ELR (cell line): ENCODE measurements at regions not wholly inside any gene's neighbourhood (a gene's known extent, or its start where the extent isn't known, plus 50 kb on each side); places are given as distances from the start of the nearest gene placed in this dataset.
"Not testable (repeated sequence)": the region's sequence is repeated elsewhere in the genome, so short reads cannot be mapped to it uniquely, and the experiment has no call there.

Source experiments
- DNase-seq: peaks from one replicate; pipeline ENCODE4 v3.0.0-alpha.2; 2015; ENCODE audit warnings: low read depth

- DNase-seq, result no peak
Measured at GRCh38 chr4:171348090-171348489, 465.1 kb upstream of the GALNTL6 start.

DNA sequence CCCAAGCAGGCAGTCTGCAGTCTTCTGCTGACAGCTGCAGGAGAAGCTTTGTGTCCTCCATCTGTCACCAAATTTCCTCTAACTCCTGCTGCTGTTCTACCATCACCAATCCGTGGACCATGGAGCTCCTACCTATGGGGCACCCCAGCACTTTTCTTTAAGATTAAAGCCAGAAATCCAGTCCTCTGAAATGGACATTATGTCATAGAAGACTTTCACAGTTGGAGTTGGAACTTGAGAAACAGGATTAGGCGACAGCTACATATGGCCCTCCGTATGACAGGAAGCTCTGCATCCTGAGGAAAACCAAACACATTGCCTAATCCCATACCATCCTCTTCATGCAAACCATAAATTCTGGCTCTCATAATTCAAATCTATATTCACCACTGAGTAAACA, 470.6 kb upstream of the GALNTL6 start:
- DNase-seq, result no peak

DNA sequence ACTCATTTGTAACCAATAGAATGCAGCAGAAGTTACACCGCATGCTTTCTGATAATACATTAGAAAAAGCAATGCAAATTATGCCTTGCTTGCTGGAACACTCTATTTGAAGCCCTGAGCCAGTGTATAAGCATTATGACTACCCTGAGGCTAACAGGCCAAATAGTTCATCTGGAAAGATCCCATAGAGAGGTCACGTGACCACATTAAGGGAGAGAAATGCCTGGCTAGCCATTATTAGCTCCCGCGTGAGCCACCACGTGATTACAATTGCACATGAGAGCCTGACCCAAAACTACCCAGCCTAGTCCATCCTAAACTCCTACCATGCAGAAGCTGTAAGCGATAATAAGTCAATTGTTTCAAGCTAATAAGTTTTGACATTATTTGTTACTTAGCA, 472.9 kb upstream of the GALNTL6 start:
- no peak for DNase-seq

DNA sequence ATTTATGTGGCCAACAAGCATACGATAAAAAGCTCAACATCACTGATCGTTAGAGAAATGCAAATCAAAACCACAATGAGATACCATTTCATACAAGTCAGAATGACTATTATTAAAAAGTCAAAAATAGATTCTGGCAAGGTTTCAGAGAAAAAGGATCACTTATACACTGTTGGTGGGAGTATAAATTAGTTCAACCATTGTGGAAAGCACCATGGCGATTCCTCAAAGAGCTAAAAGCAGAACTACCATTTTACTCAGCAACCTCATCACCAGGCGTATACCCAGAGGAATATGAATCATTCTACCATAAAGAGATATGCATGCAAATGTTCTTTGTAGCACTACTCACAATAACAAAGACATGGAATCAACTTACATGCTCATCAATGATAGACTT, 478.7 kb upstream of the GALNTL6 start:
- DNase-seq, result no peak

GRCh38 chr4:171308661-171309060, 504.5 kb upstream of the GALNTL6 start:
- no peak for DNase-seq

GRCh38 chr4:171298048-171298718, 515.0 kb upstream of the GALNTL6 start:
- not testable (repeated sequence) for DNase-seq

GRCh38 chr4:171288816-171289432, 524.3 kb upstream of the GALNTL6 start:
- no peak for DNase-seq

DNA sequence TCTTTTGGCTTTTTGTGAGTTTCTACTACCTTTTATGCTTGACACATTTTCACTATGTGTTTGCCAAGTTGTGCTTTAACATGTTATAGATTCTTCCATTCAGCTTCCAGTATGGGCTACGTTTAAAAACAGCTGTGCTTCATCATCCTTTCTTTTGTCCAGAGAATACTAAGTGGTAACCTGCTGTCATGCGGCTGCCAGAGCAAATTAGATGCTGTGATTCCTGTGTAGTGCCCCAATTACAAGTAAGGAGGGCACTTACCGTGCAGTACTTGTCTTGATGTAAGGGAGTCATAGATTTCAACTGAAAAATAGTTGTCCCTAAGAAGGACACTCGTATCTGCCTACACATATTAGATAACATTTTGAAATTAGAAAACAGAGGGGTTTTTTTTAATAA, 531.8 kb upstream of the GALNTL6 start:
- no peak for DNase-seq

DNA sequence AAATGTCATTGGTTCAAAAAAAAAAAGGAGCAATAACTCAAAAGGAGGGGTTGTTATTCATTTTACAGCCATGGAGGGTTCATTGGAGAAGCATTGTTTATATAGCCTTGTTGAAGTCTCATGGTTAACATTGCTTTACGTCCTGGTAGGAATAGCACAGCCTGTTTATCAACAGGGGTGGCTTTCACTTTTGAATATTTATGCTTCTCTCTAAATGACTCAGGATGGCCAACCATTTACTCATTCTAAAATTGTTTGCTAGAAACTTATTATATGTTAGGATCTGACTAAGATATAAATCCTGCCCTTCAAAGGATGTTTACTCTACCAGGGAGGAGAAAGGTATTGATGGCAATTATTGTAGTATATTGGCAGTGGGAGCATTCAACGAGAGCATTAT, 534.1 kb upstream of the GALNTL6 start:
- DNase-seq, result peak; percentile 64

DNA sequence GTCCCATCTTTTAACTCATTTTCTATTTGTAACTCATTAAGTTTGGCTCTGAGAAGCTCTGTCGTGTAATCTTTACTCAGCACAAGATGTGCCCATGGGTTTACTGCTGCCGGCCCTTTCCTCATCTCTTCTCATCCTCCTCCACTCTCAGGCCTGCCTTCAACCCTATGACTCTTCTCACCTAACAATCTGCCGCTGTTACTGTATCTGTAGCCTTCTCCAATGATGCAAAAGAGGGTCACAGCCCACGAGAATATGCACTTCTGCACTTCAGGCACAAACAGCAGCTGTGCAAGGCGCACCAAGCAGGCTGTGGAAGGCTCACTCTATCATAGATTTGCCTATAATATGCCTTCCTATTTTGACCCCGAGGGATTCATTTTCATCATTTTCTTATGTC, 546.5 kb upstream of the GALNTL6 start:
- peak; percentile 45 for DNase-seq

GRCh38 chr4:171265190-171265818, 547.9 kb upstream of the GALNTL6 start:
- DNase-seq, result no peak

- DNase-seq, result peak; percentile 11
Measured at GRCh38 chr4:171256223-171256622, 557.0 kb upstream of the GALNTL6 start.

GRCh38 chr4:171246948-171247347, 566.3 kb upstream of the GALNTL6 start:
- DNase-seq, result no peak

DNA sequence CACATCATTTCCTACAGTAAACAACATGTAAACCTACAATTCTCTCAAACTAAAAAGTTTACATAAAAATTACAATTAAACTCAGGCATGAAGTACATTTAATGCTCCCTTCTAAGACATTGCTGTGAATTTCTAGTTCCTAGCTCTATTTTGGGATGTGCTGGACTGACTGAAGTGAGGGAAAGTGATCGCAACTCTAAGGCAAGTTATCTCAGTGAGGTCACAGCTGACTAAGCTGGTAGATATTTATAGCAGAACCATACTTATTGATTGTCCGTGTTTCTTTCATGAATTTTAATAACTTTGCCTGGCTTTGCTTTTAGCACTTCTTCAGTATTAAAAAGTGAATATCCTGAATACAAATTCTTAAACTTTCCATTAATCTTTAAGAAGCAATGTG, 570.4 kb upstream of the GALNTL6 start:
- DNase-seq, result peak; percentile 55

DNA sequence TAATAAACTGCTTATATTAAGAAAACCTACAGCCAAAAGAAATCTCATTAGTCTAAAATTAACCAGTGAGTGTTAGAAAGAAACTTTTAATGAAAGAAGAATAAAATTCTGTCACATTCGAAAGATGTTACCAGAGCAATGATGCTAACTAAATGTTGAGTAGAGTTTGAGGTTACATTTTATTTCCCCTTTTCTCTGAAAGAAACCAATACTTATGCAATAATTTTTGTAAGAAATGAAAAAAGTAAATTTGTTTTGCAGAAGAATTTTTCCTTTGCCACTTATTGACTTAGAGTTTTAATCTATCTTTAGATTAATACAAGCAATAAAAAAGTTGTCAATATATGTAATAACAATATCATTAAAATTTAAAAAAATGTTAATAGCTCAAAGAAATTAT, 574.0 kb upstream of the GALNTL6 start:
- DNase-seq, result no peak

GRCh38 chr4:171235521-171235920, 577.7 kb upstream of the GALNTL6 start:
- no peak for DNase-seq

GRCh38 chr4:171229354-171229753, 583.9 kb upstream of the GALNTL6 start:
- not testable (repeated sequence) for DNase-seq

- DNase-seq, result no peak
Measured at GRCh38 chr4:171221181-171221580, 592.0 kb upstream of the GALNTL6 start.

- DNase-seq, result peak; percentile 84
Measured at GRCh38 chr4:171203425-171203824, 609.8 kb upstream of the GALNTL6 start.

DNA sequence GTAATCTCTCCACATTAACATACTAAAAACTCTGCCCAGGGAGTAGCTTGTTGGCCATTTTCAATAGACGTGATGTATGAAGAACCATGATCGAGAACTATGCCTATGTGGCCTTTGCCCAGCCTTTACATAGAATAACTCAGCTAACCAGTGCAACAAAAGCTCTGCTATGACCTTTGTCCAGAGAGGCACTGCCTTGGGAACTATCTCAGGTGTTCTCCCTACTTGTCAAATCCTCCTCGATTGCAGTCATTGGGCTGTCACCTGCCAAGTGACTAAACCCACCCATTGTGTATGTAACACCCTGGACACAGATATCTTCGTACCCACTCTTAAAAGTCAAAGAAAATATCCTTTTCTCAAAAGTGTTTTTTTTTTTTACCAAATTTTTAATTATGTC, 610.3 kb upstream of the GALNTL6 start:
- no peak for DNase-seq

DNA sequence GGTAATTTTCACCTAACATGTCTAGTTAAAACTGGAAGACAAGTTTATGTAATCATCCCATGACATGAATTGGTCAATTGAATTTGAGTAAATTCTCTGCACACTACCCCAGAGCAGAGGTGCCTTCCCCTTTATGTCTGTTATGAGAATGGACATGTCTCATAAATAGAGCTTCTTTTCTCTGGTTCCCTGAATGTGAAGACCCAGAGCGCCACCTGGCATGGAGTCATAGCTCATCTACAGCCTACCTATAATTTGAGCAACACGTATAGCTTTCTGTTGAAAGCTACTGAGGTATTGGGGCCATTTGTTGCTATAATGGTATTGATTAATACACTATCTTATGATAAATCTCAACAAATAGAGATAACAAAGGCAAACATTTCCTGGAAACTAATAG, 626.5 kb upstream of the GALNTL6 start:
- DNase-seq, result no peak

DNA sequence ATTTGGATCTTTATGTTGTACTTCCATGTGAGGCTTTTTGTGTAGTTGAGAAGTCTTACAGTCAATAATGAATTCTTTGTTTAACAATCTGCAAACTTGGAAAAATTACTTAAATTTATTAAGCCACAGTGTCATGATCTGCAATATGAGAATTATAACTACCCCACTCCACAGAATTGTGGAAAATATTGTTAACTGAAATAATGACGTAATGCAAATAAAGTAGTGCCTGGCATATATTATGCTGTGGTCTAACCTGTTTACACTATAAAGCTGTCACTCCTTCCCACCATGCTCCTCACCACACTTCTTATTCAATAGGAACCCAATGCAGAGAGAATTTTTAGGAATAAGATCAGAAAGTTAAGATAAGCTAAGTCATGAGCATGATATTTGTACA, 632.1 kb upstream of the GALNTL6 start:
- no peak for DNase-seq

DNA sequence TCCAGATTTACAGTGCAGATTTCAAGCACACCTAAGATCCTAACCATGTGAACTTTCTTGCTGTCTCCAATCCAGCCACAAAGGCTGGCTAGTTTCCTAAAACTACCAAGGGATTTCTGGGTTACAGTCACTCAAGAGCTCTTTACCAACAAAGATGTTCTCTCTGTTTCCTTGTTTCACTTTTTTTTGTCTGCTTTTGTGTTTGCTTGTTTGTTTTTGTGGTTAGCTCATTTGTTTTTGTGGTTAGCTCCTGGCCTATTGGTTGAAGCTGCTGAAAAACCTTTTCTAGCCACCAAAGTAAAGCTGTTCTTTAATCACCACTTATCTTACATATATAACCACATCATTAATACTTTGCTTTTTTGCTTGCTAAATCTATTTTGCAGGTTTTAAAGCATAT, 642.5 kb upstream of the GALNTL6 start:
- no peak for DNase-seq

- DNase-seq, result no peak
Measured at GRCh38 chr4:171169396-171169795, 643.8 kb upstream of the GALNTL6 start.
